H9 (cell line): ENCODE measurements at regions not wholly inside any gene's neighbourhood (a gene's known extent, or its start where the extent isn't known, plus 50 kb on each side); places are given as distances from the start of the nearest gene placed in this dataset.

Experiments
- DNase-seq: peaks from one replicate; pipeline ENCODE4 v3.0.0-alpha.2; 2017
- H2AFZ ChIP-seq: one replicate; pipeline ENCODE4 v1.6.1; 2013; ENCODE audit warnings: mild to moderate bottlenecking, low read length, control low read depth, moderate library complexity
- H2AK5ac ChIP-seq: 2 replicates; pipeline ENCODE4 v1.6.1; 2013; ENCODE audit warnings: low read length, control low read depth, mixed read lengths; ENCODE audit not compliant: insufficient read length
- H2BK120ac ChIP-seq: one replicate; pipeline ENCODE4 v1.6.1; 2013; ENCODE audit warnings: low read depth, mild to moderate bottlenecking, low read length, control low read depth, inconsistent platforms; ENCODE audit not compliant: poor library complexity, severe bottlenecking
- H2BK12ac ChIP-seq: 2 replicates; pipeline ENCODE4 v1.6.1; 2013; ENCODE audit warnings: low read length, control low read depth, mixed read lengths, low read depth; ENCODE audit not compliant: insufficient read length
- H2BK15ac ChIP-seq: 2 replicates; pipeline ENCODE4 v1.6.1; 2013; ENCODE audit warnings: low read depth, low read length, control low read depth
- H2BK20ac ChIP-seq: one replicate; pipeline ENCODE4 v1.6.1; 2013; ENCODE audit warnings: low read depth, mild to moderate bottlenecking, low read length, control low read depth, inconsistent platforms; ENCODE audit not compliant: poor library complexity, severe bottlenecking
- H2BK5ac ChIP-seq: 2 replicates; pipeline ENCODE4 v1.6.1; 2013; ENCODE audit warnings: low read length, control low read depth, mixed read lengths; ENCODE audit not compliant: insufficient read length
- H3K14ac ChIP-seq: 2 replicates; pipeline ENCODE4 v1.6.1; 2013; ENCODE audit warnings: low read length, control low read depth; ENCODE audit not compliant: insufficient read depth
- H3K18ac ChIP-seq: 2 replicates; pipeline ENCODE4 v1.6.1; 2013; ENCODE audit warnings: low read depth, mild to moderate bottlenecking, mixed read lengths, low read length, control low read depth; ENCODE audit not compliant: insufficient read length
- H3K23ac ChIP-seq: 2 replicates; pipeline ENCODE4 v1.6.1; 2013; ENCODE audit warnings: low read length, control low read depth, mixed read lengths, low read depth; ENCODE audit not compliant: insufficient read length
- H3K23me2 ChIP-seq: 2 replicates; pipeline ENCODE4 v1.6.1; 2013; ENCODE audit warnings: low read depth, mild to moderate bottlenecking, mixed read lengths, low read length, control low read depth; ENCODE audit not compliant: insufficient read length, poor library complexity, severe bottlenecking
- H3K27ac ChIP-seq: 2 replicates; pipeline ENCODE4 v1.5.1; 2013; ENCODE audit warnings: low read length, control low read depth, mixed read lengths, low read depth; ENCODE audit not compliant: insufficient read length
- H3K27me3 ChIP-seq: 2 replicates; pipeline ENCODE4 v1.6.1; 2013; ENCODE audit warnings: low read length, control low read depth, inconsistent platforms; ENCODE audit not compliant: insufficient read depth
- H3K4ac ChIP-seq: 2 replicates; pipeline ENCODE4 v1.6.1; 2013; ENCODE audit warnings: low read depth, mild to moderate bottlenecking, control low read depth, inconsistent platforms, low read length, moderate library complexity
- H3K4me1 ChIP-seq: 2 replicates; pipeline ENCODE4 v1.6.1; 2013; ENCODE audit warnings: low read length, control low read depth, inconsistent platforms; ENCODE audit not compliant: insufficient read depth
- H3K4me2 ChIP-seq: 2 replicates; pipeline ENCODE4 v1.6.1; 2013; ENCODE audit warnings: low read length, control low read depth, mixed read lengths; ENCODE audit not compliant: insufficient read length, insufficient read depth
- H3K56ac ChIP-seq: 2 replicates; pipeline ENCODE4 v1.6.1; 2013; ENCODE audit warnings: low read depth, mild to moderate bottlenecking, mixed read lengths, low read length, control low read depth; ENCODE audit not compliant: insufficient read length
- H3K79me1 ChIP-seq: 2 replicates; pipeline ENCODE4 v1.6.1; 2013; ENCODE audit warnings: low read depth, mild to moderate bottlenecking, moderate library complexity, low read length, control low read depth, inconsistent platforms; ENCODE audit not compliant: insufficient read depth, poor library complexity, severe bottlenecking
- H3K79me2 ChIP-seq: 2 replicates; pipeline ENCODE4 v1.6.1; 2013; ENCODE audit warnings: low read length, control low read depth, inconsistent platforms; ENCODE audit not compliant: insufficient read depth
- H3K9ac ChIP-seq: 2 replicates; pipeline ENCODE4 v1.6.1; 2013; ENCODE audit warnings: low read length, control low read depth, mixed read lengths; ENCODE audit not compliant: insufficient read length; ENCODE audit errors: extremely low read depth
- H3K9me3 ChIP-seq: one replicate; pipeline ENCODE4 v1.6.1; 2013; ENCODE audit warnings: low read depth, low read length, inconsistent platforms; ENCODE audit not compliant: control insufficient read depth
- H3T11ph ChIP-seq: one replicate; pipeline ENCODE4 v1.6.1; 2013; ENCODE audit warnings: mild to moderate bottlenecking, low read length, control low read depth, inconsistent platforms
- H4K20me1 ChIP-seq: one replicate; pipeline ENCODE4 v1.6.1; 2013; ENCODE audit not compliant: control insufficient read depth, insufficient read length, insufficient read depth
- H4K5ac ChIP-seq: 2 replicates; pipeline ENCODE4 v1.6.1; 2013; ENCODE audit warnings: low read depth, mild to moderate bottlenecking, mixed read lengths, low read length, control low read depth; ENCODE audit not compliant: insufficient read length
- H4K8ac ChIP-seq: replicated peaks from 2 replicates; pipeline ENCODE4 v1.6.1; 2013; ENCODE audit warnings: low read length, control low read depth, mixed read lengths, low read depth; ENCODE audit not compliant: insufficient read length
- H4K91ac ChIP-seq: 2 replicates; pipeline ENCODE4 v1.6.1; 2013; ENCODE audit warnings: low read depth, mild to moderate bottlenecking, moderate library complexity, mixed read lengths, low read length, control low read depth; ENCODE audit not compliant: insufficient read length
- H3K27ac Mint-ChIP-seq, 3 experiments: 2 replicates in 2 of 3; 3 replicates in 1 of 3; pipeline ENCODE4 v1.8.0; 2020 to 2021; ENCODE audit warnings: mixed read lengths in 3 of 3, mild to moderate bottlenecking in 1 of 3, moderate library complexity in 1 of 3
- H3K27me3 Mint-ChIP-seq: 2 replicates; pipeline ENCODE4 v1.8.0; 2021; ENCODE audit warnings: low read depth, mild to moderate bottlenecking, moderate library complexity, mixed read lengths
- H3K36me3 Mint-ChIP-seq, 3 experiments: 2 replicates in 2 of 3; 3 replicates in 1 of 3; pipeline ENCODE4 v1.8.0; 2020 to 2021; ENCODE audit warnings: low read depth in 3 of 3, mixed read lengths in 3 of 3; ENCODE audit not compliant: insufficient read depth in 1 of 3
- H3K4me1 Mint-ChIP-seq, 2 experiments: 2 replicates each; pipeline ENCODE4 v1.8.0; 2020; ENCODE audit warnings: mixed read lengths in 2 of 2
- H3K4me3 Mint-ChIP-seq, 2 experiments: 2 replicates in 1 of 2; 3 replicates in 1 of 2; pipeline ENCODE4 v1.8.0; 2020 to 2021; ENCODE audit warnings: mild to moderate bottlenecking in 2 of 2, mixed read lengths in 2 of 2, moderate library complexity in 1 of 2
- H3K9me3 Mint-ChIP-seq, 2 experiments: 2 replicates in 1 of 2; 3 replicates in 1 of 2; pipeline ENCODE4 v1.8.0; 2020; ENCODE audit warnings: mild to moderate bottlenecking in 2 of 2, mixed read lengths in 2 of 2, moderate library complexity in 1 of 2
- whole genome bisulfite sequencing: extraction: QIAGEN DNeasy Blood & Tissue Kit; methylation state at CpG from one replicate; pipeline ENCODE4 v1.1.7; 2013; ENCODE audit warnings: missing lambda C conversion rate, low lambda C conversion rate, mixed read lengths; ENCODE audit not compliant: insufficient read length; ENCODE audit errors: extremely low coverage; 5-methylcytosine and 5-hydroxymethylcytosine counted together
- TF ChIP-seq, protein P1 (sequence below): fragments of 200-600 bp; sonication (generic); conservative IDR thresholded peaks from 3 replicates; pipeline ENCODE4 v1.8.0; 2021; ENCODE audit warnings: antibody characterized with exemption, mild to moderate bottlenecking

DNA sequence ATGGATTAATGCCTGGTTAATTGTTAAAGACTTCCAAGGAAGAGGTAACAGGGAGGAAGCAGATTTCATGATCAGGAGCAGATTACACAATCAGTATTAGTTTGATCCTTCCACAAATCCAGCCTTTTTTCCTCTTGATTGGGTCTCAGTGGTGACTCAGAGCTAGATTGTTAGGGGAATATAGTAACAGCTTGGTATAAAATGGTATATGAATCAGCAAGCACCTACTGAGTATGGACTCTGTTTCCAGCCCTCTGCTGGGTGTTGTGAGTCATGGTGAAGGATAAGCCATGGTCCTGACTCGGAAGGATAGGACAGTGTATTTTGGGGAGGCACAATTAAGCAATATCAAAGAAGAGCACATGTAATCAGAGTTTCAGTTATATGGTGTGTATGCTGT is 272.4 kb upstream of the DPP10 start:
- H3K14ac ChIP-seq = no peak overlapping the region
- H3K4me2 ChIP-seq = no peak overlapping the region
- H3K23ac ChIP-seq = no peak overlapping the region
- peaks cover 3 to 13% of the 10 kb centered on the region in 2 experiments for H3K9me3 Mint-ChIP-seq
- DNase-seq = no peak
- no peak overlapping the region for H2AFZ ChIP-seq
- no peak overlapping the region for H4K5ac ChIP-seq
- H3K4me1 ChIP-seq = no peaks in the 10 kb centered on the region
- no peak overlapping the region for H2BK5ac ChIP-seq
- no peak overlapping the region for H3K18ac ChIP-seq
- no peak overlapping the region; a peak in 1 of 7 replicates for H3K27ac Mint-ChIP-seq
- H2AK5ac ChIP-seq = no peak overlapping the region
- H3K79me1 ChIP-seq = no peaks in the 10 kb centered on the region
- no peak overlapping the region for H4K8ac ChIP-seq
- no peaks in the 10 kb centered on the region for H3K23me2 ChIP-seq
- no peak overlapping the region for H3K9ac ChIP-seq
- no peaks in the 10 kb centered on the region for H3K9me3 ChIP-seq
- no peak overlapping the region for H3K56ac ChIP-seq
- H2BK120ac ChIP-seq = no peak overlapping the region
- TF ChIP-seq, protein P1, sequence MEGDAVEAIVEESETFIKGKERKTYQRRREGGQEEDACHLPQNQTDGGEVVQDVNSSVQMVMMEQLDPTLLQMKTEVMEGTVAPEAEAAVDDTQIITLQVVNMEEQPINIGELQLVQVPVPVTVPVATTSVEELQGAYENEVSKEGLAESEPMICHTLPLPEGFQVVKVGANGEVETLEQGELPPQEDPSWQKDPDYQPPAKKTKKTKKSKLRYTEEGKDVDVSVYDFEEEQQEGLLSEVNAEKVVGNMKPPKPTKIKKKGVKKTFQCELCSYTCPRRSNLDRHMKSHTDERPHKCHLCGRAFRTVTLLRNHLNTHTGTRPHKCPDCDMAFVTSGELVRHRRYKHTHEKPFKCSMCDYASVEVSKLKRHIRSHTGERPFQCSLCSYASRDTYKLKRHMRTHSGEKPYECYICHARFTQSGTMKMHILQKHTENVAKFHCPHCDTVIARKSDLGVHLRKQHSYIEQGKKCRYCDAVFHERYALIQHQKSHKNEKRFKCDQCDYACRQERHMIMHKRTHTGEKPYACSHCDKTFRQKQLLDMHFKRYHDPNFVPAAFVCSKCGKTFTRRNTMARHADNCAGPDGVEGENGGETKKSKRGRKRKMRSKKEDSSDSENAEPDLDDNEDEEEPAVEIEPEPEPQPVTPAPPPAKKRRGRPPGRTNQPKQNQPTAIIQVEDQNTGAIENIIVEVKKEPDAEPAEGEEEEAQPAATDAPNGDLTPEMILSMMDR = no peak
- H3K27ac ChIP-seq = no peak overlapping the region
- no peaks in the 10 kb centered on the region for H4K20me1 ChIP-seq
- H3K4ac ChIP-seq = no peak overlapping the region
- no peak overlapping the region for H2BK20ac ChIP-seq
- no peak overlapping the region for H2BK15ac ChIP-seq
- no peaks in the 10 kb centered on the region for H3K79me2 ChIP-seq
- H3K4me1 Mint-ChIP-seq = no peaks in the 10 kb centered on the region
- no peak overlapping the region for H3T11ph ChIP-seq
- no peak overlapping the region for H4K91ac ChIP-seq
- no peak overlapping the region for H3K4me3 Mint-ChIP-seq
- no CpG with 5 or more reads among the region's 1 CpG for WGBS
- peaks cover 1% of the 10 kb centered on the region; the same call in 1 of the 2 replicates for H3K27me3 Mint-ChIP-seq
- no peak overlapping the region for H2BK12ac ChIP-seq
- H3K36me3 Mint-ChIP-seq = peaks cover 0 to 2% (median 0%) of the 10 kb centered on the region in 3 experiments; a peak in 1 of 7 replicates
- no peaks in the 10 kb centered on the region for H3K27me3 ChIP-seq
